ENCODE measurements at regions not wholly inside any gene's neighbourhood (a gene's known extent, or its start where the extent isn't known, plus 50 kb on each side); places are given as distances from the start of the nearest gene placed in this dataset.

DNA sequence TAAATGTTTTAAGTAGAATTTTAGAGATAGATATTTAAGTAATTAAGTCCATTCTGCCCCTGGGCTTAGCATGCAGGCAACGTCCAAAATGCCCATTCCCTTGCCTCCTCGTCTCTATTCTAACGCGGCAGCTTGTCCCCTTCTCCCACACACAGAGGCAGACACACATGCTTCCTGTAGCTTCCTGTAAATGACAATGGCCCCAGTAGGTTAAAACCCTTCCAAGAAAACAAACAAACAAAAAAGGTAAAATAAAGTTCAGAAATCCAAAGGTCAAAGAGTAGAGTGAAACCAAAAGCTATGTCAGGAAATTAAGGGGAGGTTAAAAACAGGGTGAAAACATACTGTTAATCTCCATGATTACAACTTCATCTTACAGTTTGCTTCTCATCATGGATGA lies 857.6 kb downstream of the GATA3 start:
- H4K8ac ChIP-seq (ENCODE audit: low read depth, low read length), result no peak overlapping the region
- no peaks in the 10 kb centered on the region for H3K4me1 ChIP-seq (ENCODE audit: control insufficient read depth in 1 of 2, insufficient read depth in 2 of 2, low read length in 2 of 2)
- no peak overlapping the region for H2BK12ac ChIP-seq (ENCODE audit: low read length)
- H2AFZ ChIP-seq (ENCODE audit: insufficient read depth, low read length, poor library complexity), result no peak overlapping the region
- H3K14ac ChIP-seq (ENCODE audit: low read length), result no peak overlapping the region
- H3K4ac ChIP-seq (ENCODE audit: low read depth, low read length), result no peak overlapping the region
- no peak overlapping the region for H4K12ac ChIP-seq (ENCODE audit: low read depth, low read length)
- H2BK120ac ChIP-seq (ENCODE audit: insufficient read depth, low read length, poor library complexity), result no peak overlapping the region
- H4K91ac ChIP-seq (ENCODE audit: low read depth, low read length), result no peak overlapping the region
- no CpG with 5 or more reads among the region's 4 CpGs for WGBS (ENCODE audit: extremely low coverage, insufficient coverage, insufficient read length)
- no peak overlapping the region for H3K4me2 ChIP-seq (ENCODE audit: low read length)
- no peaks in the 10 kb centered on the region for H3K79me2 ChIP-seq (ENCODE audit: control insufficient read depth, insufficient read depth, low read length, poor library complexity)
- no peak overlapping the region for H3K18ac ChIP-seq (ENCODE audit: low read length)
- no peak overlapping the region for H3K4me3 ChIP-seq (ENCODE audit: low read depth, low read length)
- no peak overlapping the region for H2BK5ac ChIP-seq (ENCODE audit: low read depth, low read length, poor library complexity)
- DNase-seq, result no peak
- H3K9me3 ChIP-seq (ENCODE audit: insufficient read depth, low read depth, low read length), result no peaks in the 10 kb centered on the region
- no peaks in the 10 kb centered on the region for H3K79me1 ChIP-seq (ENCODE audit: low read length)
- H3K27me3 ChIP-seq (ENCODE audit: insufficient read depth, low read length), result no peaks in the 10 kb centered on the region
- H3K27ac ChIP-seq (ENCODE audit: low read depth, low read length), result no peak overlapping the region
- no peak overlapping the region for H3K9ac ChIP-seq (ENCODE audit: low read length)
- no peaks in the 10 kb centered on the region for H3K36me3 ChIP-seq (ENCODE audit: control insufficient read depth in 1 of 2, insufficient read depth in 2 of 2, low read length in 2 of 2)
- H3K23ac ChIP-seq (ENCODE audit: low read length), result no peak overlapping the region
- no peak overlapping the region for H2AK5ac ChIP-seq (ENCODE audit: low read length)

DNA sequence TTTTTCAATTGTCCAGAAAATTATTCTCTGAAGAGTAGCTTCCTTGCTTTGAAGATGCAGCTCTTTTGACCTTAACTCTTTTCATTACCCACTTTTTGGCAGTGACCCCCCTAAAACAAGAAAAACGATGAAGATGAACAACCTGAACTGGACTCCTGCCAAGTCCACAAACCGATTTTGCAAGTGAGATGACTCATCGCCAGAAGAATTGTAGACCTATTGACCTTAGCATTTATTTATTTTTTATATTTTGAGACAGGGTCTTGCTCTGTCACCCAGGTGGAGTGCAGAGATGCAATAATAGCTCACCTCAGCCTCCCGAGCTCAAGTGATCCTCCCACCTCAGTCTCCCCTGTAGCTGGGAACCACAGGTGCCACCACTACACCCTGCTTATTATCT lies 859.2 kb downstream of the GATA3 start:
- WGBS (ENCODE audit: extremely low coverage, insufficient coverage, insufficient read length), result no CpG with 5 or more reads among the region's 4 CpGs
- H2BK5ac ChIP-seq (ENCODE audit: low read depth, low read length, poor library complexity), result no peak overlapping the region

GRCh38 chr10:8919280-8919679 lies 864.8 kb downstream of the GATA3 start:
- no peak overlapping the region for H2BK12ac ChIP-seq (ENCODE audit: low read length)
- no peaks in the 10 kb centered on the region for H3K4me1 ChIP-seq (ENCODE audit: control insufficient read depth in 1 of 2, insufficient read depth in 2 of 2, low read length in 2 of 2)
- H3K27ac ChIP-seq (ENCODE audit: low read depth, low read length), result no peak overlapping the region
- H3K4me3 ChIP-seq (ENCODE audit: low read depth, low read length), result no peak overlapping the region
- no peaks in the 10 kb centered on the region for H3K36me3 ChIP-seq (ENCODE audit: control insufficient read depth in 1 of 2, insufficient read depth in 2 of 2, low read length in 2 of 2)
- no peaks in the 10 kb centered on the region for H3K9me3 ChIP-seq (ENCODE audit: insufficient read depth, low read depth, low read length)
- no peak overlapping the region for H3K4ac ChIP-seq (ENCODE audit: low read depth, low read length)
- H4K8ac ChIP-seq (ENCODE audit: low read depth, low read length), result no peak overlapping the region
- H4K12ac ChIP-seq (ENCODE audit: low read depth, low read length), result no peak overlapping the region
- no peak overlapping the region for H2BK5ac ChIP-seq (ENCODE audit: low read depth, low read length, poor library complexity)
- H3K79me1 ChIP-seq (ENCODE audit: low read length), result no peaks in the 10 kb centered on the region
- no peaks in the 10 kb centered on the region for H3K27me3 ChIP-seq (ENCODE audit: insufficient read depth, low read length)
- H2AK5ac ChIP-seq (ENCODE audit: low read length), result no peak overlapping the region
- H3K14ac ChIP-seq (ENCODE audit: low read length), result no peak overlapping the region
- no CpG with 5 or more reads among the region's 4 CpGs for WGBS (ENCODE audit: extremely low coverage, insufficient coverage, insufficient read length)
- H4K91ac ChIP-seq (ENCODE audit: low read depth, low read length), result no peak overlapping the region
- no peak overlapping the region for H3K23ac ChIP-seq (ENCODE audit: low read length)
- H2AFZ ChIP-seq (ENCODE audit: insufficient read depth, low read length, poor library complexity), result no peak overlapping the region
- no peak overlapping the region for H3K4me2 ChIP-seq (ENCODE audit: low read length)
- H3K18ac ChIP-seq (ENCODE audit: low read length), result no peak overlapping the region
- H2BK120ac ChIP-seq (ENCODE audit: insufficient read depth, low read length, poor library complexity), result no peak overlapping the region
- no peak for DNase-seq
- no peaks in the 10 kb centered on the region for H3K79me2 ChIP-seq (ENCODE audit: control insufficient read depth, insufficient read depth, low read length, poor library complexity)
- no peak overlapping the region for H3K9ac ChIP-seq (ENCODE audit: low read length)

More for the DNA sequence above, 859.2 kb downstream of the GATA3 start:
- DNase-seq, result peak in 1 of 2 donors; percentile 33
- H3K4me1 ChIP-seq (ENCODE audit: control insufficient read depth in 1 of 2, insufficient read depth in 2 of 2, low read length in 2 of 2), result no peaks in the 10 kb centered on the region
- H3K14ac ChIP-seq (ENCODE audit: low read length), result no peak overlapping the region
- H3K27ac ChIP-seq (ENCODE audit: low read depth, low read length), result no peak overlapping the region
- no peaks in the 10 kb centered on the region for H3K9me3 ChIP-seq (ENCODE audit: insufficient read depth, low read depth, low read length)
- H2AFZ ChIP-seq (ENCODE audit: insufficient read depth, low read length, poor library complexity), result no peak overlapping the region
- no peak overlapping the region for H3K9ac ChIP-seq (ENCODE audit: low read length)
- H2BK120ac ChIP-seq (ENCODE audit: insufficient read depth, low read length, poor library complexity), result no peak overlapping the region
- H3K36me3 ChIP-seq (ENCODE audit: control insufficient read depth in 1 of 2, insufficient read depth in 2 of 2, low read length in 2 of 2), result no peaks in the 10 kb centered on the region
- H3K79me2 ChIP-seq (ENCODE audit: control insufficient read depth, insufficient read depth, low read length, poor library complexity), result no peaks in the 10 kb centered on the region
- no peak overlapping the region for H4K8ac ChIP-seq (ENCODE audit: low read depth, low read length)
- H3K4ac ChIP-seq (ENCODE audit: low read depth, low read length), result no peak overlapping the region
- no peak overlapping the region for H3K4me3 ChIP-seq (ENCODE audit: low read depth, low read length)
- H3K18ac ChIP-seq (ENCODE audit: low read length), result no peak overlapping the region
- no peak overlapping the region for H3K23ac ChIP-seq (ENCODE audit: low read length)
- no peaks in the 10 kb centered on the region for H3K27me3 ChIP-seq (ENCODE audit: insufficient read depth, low read length)
- H3K79me1 ChIP-seq (ENCODE audit: low read length), result no peaks in the 10 kb centered on the region
- no peak overlapping the region for H3K4me2 ChIP-seq (ENCODE audit: low read length)
- no peak overlapping the region for H4K12ac ChIP-seq (ENCODE audit: low read depth, low read length)
- no peak overlapping the region for H2BK12ac ChIP-seq (ENCODE audit: low read length)
- H4K91ac ChIP-seq (ENCODE audit: low read depth, low read length), result no peak overlapping the region
- H2AK5ac ChIP-seq (ENCODE audit: low read length), result no peak overlapping the region

- Histone ChIP-seq H3K4me3 (ENCODE audit: low read depth, low read length) (no peak overlapping the region), H3K36me3 (ENCODE audit: control insufficient read depth in 1 of 2, insufficient read depth in 2 of 2, low read length in 2 of 2) (no peaks in the 10 kb centered on the region), H3K14ac (ENCODE audit: low read length) (no peak overlapping the region), H4K12ac (ENCODE audit: low read depth, low read length) (no peak overlapping the region), H2BK12ac (ENCODE audit: low read length) (no peak overlapping the region), H2BK5ac (ENCODE audit: low read depth, low read length, poor library complexity) (no peak overlapping the region), H3K4ac (ENCODE audit: low read depth, low read length) (no peak overlapping the region), H3K4me1 (ENCODE audit: control insufficient read depth in 1 of 2, insufficient read depth in 2 of 2, low read length in 2 of 2) (no peaks in the 10 kb centered on the region), H2AK5ac (ENCODE audit: low read length) (no peak overlapping the region), H3K9ac (ENCODE audit: low read length) (no peak overlapping the region), H3K9me3 (ENCODE audit: insufficient read depth, low read depth, low read length) (no peaks in the 10 kb centered on the region), H3K4me2 (ENCODE audit: low read length) (no peak overlapping the region), H3K23ac (ENCODE audit: low read length) (no peak overlapping the region), H3K27ac (ENCODE audit: low read depth, low read length) (no peak overlapping the region), H3K79me2 (ENCODE audit: control insufficient read depth, insufficient read depth, low read length, poor library complexity) (no peaks in the 10 kb centered on the region), H2AFZ (ENCODE audit: insufficient read depth, low read length, poor library complexity) (no peak overlapping the region), H3K79me1 (ENCODE audit: low read length) (no peaks in the 10 kb centered on the region), H3K18ac (ENCODE audit: low read length) (no peak overlapping the region), H3K27me3 (ENCODE audit: insufficient read depth, low read length) (no peaks in the 10 kb centered on the region), H4K91ac (ENCODE audit: low read depth, low read length) (no peak overlapping the region), H4K8ac (ENCODE audit: low read depth, low read length) (no peak overlapping the region), H2BK120ac (ENCODE audit: insufficient read depth, low read length, poor library complexity) (no peak overlapping the region)
- DNase-seq, result no peak
- WGBS (ENCODE audit: extremely low coverage, insufficient coverage, insufficient read length), result no CpG with 5 or more reads among the region's 3 CpGs
These were observed 867.1 kb downstream of the GATA3 start for GRCh38 chr10:8921568-8921967.
